ENCODE measurements at regions not wholly inside any gene's neighbourhood (a gene's known extent, or its start where the extent isn't known, plus 50 kb on each side); places are given as distances from the start of the nearest gene placed in this dataset.

- TF ChIP-seq, protein P1, sequence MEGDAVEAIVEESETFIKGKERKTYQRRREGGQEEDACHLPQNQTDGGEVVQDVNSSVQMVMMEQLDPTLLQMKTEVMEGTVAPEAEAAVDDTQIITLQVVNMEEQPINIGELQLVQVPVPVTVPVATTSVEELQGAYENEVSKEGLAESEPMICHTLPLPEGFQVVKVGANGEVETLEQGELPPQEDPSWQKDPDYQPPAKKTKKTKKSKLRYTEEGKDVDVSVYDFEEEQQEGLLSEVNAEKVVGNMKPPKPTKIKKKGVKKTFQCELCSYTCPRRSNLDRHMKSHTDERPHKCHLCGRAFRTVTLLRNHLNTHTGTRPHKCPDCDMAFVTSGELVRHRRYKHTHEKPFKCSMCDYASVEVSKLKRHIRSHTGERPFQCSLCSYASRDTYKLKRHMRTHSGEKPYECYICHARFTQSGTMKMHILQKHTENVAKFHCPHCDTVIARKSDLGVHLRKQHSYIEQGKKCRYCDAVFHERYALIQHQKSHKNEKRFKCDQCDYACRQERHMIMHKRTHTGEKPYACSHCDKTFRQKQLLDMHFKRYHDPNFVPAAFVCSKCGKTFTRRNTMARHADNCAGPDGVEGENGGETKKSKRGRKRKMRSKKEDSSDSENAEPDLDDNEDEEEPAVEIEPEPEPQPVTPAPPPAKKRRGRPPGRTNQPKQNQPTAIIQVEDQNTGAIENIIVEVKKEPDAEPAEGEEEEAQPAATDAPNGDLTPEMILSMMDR (IDR thresholded peaks at IDR 0.05; ENCODE audit: low read depth, low read length, missing input control), result no peak
Measured at GRCh38 chr5:166369807-166370206, 1921.6 kb upstream of the WWC1 start (continued).

GRCh38 chr5:166370928-166371690 is 1920.3 kb upstream of the WWC1 start:
- 80% methylated on average over 6 of the region's 6 CpGs for WGBS
- DNase-seq (ENCODE audit: low spot score), result no peak
- H3K4me3 ChIP-seq (ENCODE audit: low read depth in 1 of 3, low read length in 3 of 3), result peak overlapping the region in 2 of 3 donors; percentile 2 to 37

DNA sequence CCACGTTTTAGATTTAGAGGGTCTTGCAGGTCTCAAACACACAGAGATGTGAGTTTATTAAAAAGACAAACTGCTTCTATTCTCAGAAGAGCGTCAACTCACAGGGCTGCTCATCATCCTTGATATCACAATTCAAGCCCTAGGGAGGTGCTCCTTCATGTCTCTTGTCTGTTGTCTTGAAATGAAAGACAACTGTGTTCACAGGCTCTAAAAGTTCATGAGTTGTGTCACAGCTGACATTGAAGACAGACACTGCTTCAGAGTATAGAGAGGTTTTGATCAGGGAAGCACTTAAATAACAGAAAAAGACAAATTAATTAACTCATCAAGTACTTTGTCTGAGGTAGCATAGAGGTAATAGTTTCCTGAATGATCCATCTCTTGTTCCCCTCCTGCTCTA is 1917.6 kb upstream of the WWC1 start:
- 72% methylated on average over 2 of the region's 2 CpGs for WGBS

More at GRCh38 chr5:166370928-166371690, 1920.3 kb upstream of the WWC1 start:
- no peaks in the 10 kb centered on the region for H3K9me3 ChIP-seq (ENCODE audit: control insufficient read depth in 4 of 4, low read length in 3 of 4)
- no peaks in the 10 kb centered on the region for H3K36me3 ChIP-seq (ENCODE audit: control insufficient read depth in 4 of 4, insufficient read depth in 3 of 4, low read depth in 1 of 4, low read length in 3 of 4)
- no peak overlapping the region for H3K9ac ChIP-seq (ENCODE audit: low read depth in 1 of 2, low read length in 2 of 2)
- no peaks in the 10 kb centered on the region for H3K4me1 ChIP-seq (ENCODE audit: control insufficient read depth in 4 of 4, insufficient read depth in 4 of 4, low read length in 3 of 4)
- no peak overlapping the region for H3K27ac ChIP-seq (ENCODE audit: low read depth in 1 of 2, low read length in 2 of 2)
- no peak for TF ChIP-seq FOXA1 (IDR thresholded peaks at IDR 0.05)
- TF ChIP-seq, protein P1 (IDR thresholded peaks at IDR 0.05; ENCODE audit: low read depth, low read length, missing input control), result no peak
- no peak for TF ChIP-seq GABPA (IDR thresholded peaks at IDR 0.05 in 1 of 2, conservative IDR thresholded peaks at IDR 0.05 in 1 of 2)
- TF ChIP-seq, protein P2, sequence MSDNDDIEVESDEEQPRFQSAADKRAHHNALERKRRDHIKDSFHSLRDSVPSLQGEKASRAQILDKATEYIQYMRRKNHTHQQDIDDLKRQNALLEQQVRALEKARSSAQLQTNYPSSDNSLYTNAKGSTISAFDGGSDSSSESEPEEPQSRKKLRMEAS (IDR thresholded peaks at IDR 0.05), result no peak
- TF ChIP-seq FOXA2 (IDR thresholded peaks at IDR 0.05), result no peak
- no peaks in the 10 kb centered on the region for H3K27me3 ChIP-seq (ENCODE audit: control insufficient read depth in 4 of 4, insufficient read depth in 4 of 4, low read length in 3 of 4)

More for the DNA sequence above, 1917.6 kb upstream of the WWC1 start:
- Histone ChIP-seq H3K27me3 (ENCODE audit: control insufficient read depth in 4 of 4, insufficient read depth in 4 of 4, low read length in 3 of 4) (no peaks in the 10 kb centered on the region), H3K9ac (ENCODE audit: low read depth in 1 of 2, low read length in 2 of 2) (no peak overlapping the region), H3K4me1 (ENCODE audit: control insufficient read depth in 4 of 4, insufficient read depth in 4 of 4, low read length in 3 of 4) (no peaks in the 10 kb centered on the region), H3K9me3 (ENCODE audit: control insufficient read depth in 4 of 4, low read length in 3 of 4) (peaks cover 0 to 5% (median 2%) of the 10 kb centered on the region in 4 donors), H3K27ac (ENCODE audit: low read depth in 1 of 2, low read length in 2 of 2) (no peak overlapping the region), H3K4me3 (ENCODE audit: low read depth in 1 of 3, low read length in 3 of 3) (no peak overlapping the region), H3K36me3 (ENCODE audit: control insufficient read depth in 4 of 4, insufficient read depth in 3 of 4, low read depth in 1 of 4, low read length in 3 of 4) (no peaks in the 10 kb centered on the region)
- DNase-seq (ENCODE audit: low spot score), result no peak
- no peak for TF ChIP-seq HNF4A (conservative IDR thresholded peaks at IDR 0.05)
- TF ChIP-seq HNF4G (IDR thresholded peaks at IDR 0.05), result no peak
- TF ChIP-seq EGR1 (IDR thresholded peaks at IDR 0.05; ENCODE audit: low read depth in 2 of 2), result no peak
- TF ChIP-seq GABPA (IDR thresholded peaks at IDR 0.05 in 1 of 2, conservative IDR thresholded peaks at IDR 0.05 in 1 of 2), result no peak
- no peak for TF ChIP-seq TAF1 (conservative IDR thresholded peaks at IDR 0.05)
- TF ChIP-seq NR2F2 (IDR thresholded peaks at IDR 0.05), result no peak
- no peak for TF ChIP-seq SP1 (IDR thresholded peaks at IDR 0.05)
- TF ChIP-seq RXRA (IDR thresholded peaks at IDR 0.05), result no peak
- TF ChIP-seq, protein P3, sequence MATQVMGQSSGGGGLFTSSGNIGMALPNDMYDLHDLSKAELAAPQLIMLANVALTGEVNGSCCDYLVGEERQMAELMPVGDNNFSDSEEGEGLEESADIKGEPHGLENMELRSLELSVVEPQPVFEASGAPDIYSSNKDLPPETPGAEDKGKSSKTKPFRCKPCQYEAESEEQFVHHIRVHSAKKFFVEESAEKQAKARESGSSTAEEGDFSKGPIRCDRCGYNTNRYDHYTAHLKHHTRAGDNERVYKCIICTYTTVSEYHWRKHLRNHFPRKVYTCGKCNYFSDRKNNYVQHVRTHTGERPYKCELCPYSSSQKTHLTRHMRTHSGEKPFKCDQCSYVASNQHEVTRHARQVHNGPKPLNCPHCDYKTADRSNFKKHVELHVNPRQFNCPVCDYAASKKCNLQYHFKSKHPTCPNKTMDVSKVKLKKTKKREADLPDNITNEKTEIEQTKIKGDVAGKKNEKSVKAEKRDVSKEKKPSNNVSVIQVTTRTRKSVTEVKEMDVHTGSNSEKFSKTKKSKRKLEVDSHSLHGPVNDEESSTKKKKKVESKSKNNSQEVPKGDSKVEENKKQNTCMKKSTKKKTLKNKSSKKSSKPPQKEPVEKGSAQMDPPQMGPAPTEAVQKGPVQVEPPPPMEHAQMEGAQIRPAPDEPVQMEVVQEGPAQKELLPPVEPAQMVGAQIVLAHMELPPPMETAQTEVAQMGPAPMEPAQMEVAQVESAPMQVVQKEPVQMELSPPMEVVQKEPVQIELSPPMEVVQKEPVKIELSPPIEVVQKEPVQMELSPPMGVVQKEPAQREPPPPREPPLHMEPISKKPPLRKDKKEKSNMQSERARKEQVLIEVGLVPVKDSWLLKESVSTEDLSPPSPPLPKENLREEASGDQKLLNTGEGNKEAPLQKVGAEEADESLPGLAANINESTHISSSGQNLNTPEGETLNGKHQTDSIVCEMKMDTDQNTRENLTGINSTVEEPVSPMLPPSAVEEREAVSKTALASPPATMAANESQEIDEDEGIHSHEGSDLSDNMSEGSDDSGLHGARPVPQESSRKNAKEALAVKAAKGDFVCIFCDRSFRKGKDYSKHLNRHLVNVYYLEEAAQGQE (IDR thresholded peaks at IDR 0.05), result no peak
- TF ChIP-seq, protein P2 (IDR thresholded peaks at IDR 0.05), result no peak
- TF ChIP-seq ATF3 (IDR thresholded peaks at IDR 0.05), result no peak
- no peak for TF ChIP-seq RAD21 (IDR thresholded peaks at IDR 0.05)
- TF ChIP-seq FOXA2 (IDR thresholded peaks at IDR 0.05), result no peak
- TF ChIP-seq YY1 (IDR thresholded peaks at IDR 0.05), result no peak
- no peak for TF ChIP-seq JUND (IDR thresholded peaks at IDR 0.05)

All from liver (tissue), 8 donors.